Suppressor macrophage (primary cell): ENCODE measurements at regions not wholly inside any gene's neighbourhood (a gene's known extent, or its start where the extent isn't known, plus 50 kb on each side); places are given as distances from the start of the nearest gene placed in this dataset.

ENCODE experiments used
- DNase-seq, 4 experiments: peaks; one replicate each; pipeline ENCODE4 v3.0.0-alpha.2; 2020 to 2022

DNA sequence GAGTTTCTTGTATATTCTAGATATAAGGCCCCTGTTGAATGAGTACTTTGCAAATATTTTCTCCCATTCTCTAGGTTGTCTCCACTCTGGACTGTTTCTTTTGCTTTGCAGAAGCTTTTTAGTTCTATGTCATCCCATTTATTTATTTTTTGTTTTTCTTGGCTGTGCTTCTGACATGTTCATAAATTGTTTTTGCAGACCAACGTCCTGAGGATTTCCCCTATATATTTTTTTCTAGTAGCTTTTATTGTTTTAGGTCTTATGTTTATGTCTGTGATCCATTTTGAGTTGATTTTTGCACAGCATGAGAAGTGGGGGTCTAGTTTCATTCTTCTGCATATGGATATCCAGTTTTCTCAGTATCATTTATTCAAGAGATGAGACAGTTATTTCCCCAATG lies 70.4 kb upstream of the BTG1 start:
- no peak for DNase-seq

DNA sequence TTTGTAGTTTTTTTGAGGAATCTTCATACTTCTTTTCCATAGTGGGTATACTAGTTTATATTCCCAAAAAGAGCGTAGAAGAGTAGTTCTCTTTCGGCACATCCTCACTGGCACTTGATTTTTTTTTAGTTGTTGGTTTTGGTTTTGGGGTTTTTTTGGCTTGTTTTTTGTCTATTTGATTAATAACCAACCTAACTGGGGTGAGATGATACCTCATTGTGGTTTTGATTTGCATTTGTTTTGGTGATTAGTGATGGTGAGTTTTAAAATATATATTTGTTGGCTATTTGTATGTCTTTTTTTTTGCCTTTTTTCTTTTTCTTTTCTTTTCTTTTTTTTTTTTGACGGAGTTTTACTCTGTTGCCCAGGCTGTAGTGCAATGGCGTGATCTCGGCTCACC lies 69.7 kb upstream of the BTG1 start:
- no peak for DNase-seq

DNA sequence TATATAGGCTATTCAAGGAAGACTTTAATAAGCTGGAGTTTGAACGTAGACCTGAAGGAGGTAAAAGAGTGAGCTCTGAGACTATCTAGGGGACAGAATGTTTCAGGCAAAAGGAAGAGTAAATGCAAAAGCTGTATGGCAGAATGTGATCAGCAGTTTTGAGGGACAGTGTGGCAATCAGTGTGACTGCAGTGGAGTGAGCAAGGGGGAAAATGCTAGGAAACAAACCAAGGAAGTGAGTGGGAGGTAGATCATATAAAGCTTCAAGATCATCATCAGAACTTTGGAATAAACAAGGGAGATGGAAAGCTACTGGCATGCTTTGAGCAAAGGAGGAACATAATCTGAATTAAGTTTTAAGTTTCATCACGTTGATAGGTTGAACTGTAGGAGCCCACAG lies 67.5 kb upstream of the BTG1 start:
- peak in 3 of 4 experiments; percentile 51 to 71 (median 57) for DNase-seq

DNA sequence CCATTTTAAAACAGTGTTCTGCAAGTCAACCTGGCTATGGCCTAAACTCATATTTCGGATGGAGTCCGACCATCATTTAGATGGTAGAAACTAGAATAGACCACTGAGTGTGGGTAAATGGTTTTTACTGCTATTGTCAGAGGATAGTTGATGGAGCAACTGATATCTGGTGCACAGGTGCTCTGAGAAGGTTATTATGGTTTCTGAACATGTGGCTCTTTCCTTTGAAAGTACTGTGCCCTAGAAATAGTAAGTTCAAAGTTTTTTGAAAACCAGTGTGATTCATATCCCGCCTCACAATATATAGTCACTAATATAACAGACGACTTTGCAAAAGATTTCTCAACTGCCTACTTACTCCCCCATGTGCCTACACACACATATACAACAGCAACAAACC lies 64.4 kb upstream of the BTG1 start:
- DNase-seq, result peak in 2 of 4 experiments; percentile 41 to 49

DNA sequence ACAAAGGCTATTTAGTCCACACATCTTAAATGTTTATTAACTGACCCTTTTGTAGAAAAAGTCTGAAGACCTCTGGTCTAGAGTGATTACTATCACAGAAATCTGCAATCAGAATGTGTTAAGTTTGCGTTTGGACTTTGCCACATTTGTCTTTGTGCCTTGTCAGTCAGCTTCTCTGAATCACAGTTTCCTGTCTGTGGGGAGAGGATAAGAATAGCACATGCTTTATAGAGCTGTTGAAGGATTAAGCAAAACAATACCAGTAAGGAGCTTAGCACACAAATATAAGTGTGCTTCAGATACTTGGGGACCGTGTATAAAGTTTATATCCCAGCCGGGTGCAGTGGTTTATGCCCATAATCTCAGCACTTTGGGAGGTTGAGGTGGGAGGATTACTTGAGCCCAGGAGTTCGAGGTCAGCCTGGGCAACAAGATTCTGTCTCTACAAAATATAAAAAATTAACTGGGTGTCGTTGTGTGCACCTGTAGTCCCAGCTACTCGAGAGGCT lies 63.0 kb upstream of the BTG1 start:
- peak; percentile 60 to 89 (median 78) for DNase-seq

DNA sequence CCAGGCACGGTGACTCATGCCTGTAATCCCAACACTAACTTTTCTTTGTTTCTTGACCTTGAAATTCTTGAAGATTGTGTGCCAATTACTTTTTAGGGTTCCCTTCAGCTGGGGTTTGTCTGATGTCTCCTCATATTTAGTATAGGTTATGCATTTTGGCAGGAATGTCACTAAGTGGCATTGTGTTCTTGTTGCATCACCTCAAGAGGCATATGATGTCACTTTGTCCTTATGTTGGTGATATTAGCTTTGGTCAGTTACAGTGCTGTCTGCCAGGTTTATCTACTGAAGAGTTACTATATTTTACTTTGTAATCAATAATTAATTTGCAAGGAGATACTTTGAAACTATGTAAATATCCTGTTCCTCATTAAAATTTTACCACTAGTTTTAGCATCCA lies 61.0 kb upstream of the BTG1 start:
- peak in 1 of 4 experiments; percentile 32 for DNase-seq

DNA sequence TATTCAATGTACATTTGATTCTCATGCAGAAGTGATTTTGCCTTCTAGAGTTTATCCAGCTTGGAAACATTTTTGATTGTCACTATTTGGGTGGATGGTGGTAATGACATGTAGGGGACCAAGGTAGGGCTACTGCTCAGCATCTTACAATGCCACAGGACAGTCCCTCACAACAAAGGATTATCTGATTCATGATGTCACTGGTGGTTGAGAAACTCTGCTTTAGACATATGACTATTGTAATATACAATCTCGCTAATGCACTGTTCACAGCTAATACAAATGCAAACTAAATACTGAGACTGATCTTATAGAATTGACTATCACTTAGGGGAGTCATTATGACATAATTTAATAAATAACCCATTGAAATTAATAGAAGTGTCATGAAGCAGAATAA lies 60.4 kb upstream of the BTG1 start:
- DNase-seq, result peak in 2 of 4 experiments; percentile 34 to 38

DNA sequence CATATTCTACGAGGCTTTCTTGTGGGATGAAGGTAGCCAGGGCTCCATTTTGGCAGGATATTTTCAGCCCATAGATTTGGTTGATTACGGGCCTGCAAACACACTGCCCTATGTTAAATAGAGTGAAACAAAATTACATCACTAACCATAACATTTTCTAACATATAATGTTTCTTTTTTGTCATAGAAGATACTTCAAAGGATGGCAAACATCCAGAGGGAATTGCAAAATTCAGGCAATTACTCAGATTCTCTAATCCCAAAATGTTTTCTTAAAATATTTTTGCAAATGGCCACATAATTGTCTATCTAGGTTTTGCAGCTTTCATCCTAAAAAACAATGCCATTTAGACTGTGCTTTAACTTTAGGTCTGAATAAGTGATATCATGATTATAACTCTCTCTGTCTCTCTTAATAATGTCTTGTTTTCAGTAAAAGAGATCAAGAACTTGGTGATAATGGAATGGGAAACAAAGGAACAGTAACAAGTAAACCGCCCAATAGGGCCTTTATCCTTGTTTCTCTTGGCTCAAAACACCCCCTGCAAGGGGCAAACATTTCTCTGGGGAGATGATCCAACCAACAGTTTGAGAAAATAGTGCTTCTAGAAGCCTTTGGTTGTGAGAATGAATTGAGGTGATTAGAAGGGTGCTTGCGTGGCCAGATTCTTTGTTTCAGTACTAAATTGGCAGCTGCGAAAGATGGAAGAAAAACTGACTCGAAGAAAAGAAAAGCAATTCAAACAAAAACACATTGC lies 54.4 kb upstream of the BTG1 start:
- no peak for DNase-seq

DNA sequence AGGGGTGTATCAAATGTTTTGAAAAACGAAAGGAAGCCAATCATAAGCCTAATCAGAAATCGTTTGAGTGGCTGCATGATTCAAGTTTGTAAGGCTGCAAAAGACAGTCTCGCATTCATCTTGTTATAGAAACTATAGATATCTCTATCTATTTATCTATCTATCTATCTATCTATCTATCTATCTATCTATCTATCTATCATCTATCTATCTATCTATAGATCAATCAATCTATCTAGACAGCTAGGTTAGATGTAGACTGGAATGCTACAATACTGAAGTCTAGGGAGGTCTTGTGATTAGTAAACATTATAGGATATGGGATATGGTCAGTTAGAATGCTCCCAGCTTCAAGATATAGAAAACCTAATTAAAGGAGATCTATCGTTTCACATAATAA lies 52.2 kb upstream of the BTG1 start:
- DNase-seq, result no peak

DNA sequence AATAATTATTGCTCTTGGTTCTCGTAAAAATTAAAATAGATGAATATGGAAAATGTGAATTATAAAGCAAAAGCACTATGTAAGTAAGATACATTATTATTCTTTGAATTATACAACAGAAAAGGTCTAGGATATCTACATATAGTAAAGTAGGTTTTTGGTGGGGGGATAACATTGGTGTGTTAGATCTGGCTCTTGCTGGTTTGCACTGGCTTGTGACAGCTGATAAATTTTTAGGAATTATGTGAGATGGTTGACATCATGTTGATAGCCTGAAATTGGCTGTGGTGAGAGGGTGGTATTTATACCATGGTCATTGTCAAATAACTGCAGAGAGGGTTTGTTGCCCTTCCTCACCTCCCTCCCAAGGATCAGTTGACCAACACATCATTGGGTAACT lies 50.7 kb upstream of the BTG1 start:
- DNase-seq, result no peak
